SK-N-SH treated with all-trans-retinoic acid at 6 μM for 48 hours (cell line): ENCODE measurements at regions not wholly inside any gene's neighbourhood (a gene's known extent, or its start where the extent isn't known, plus 50 kb on each side); places are given as distances from the start of the nearest gene placed in this dataset.

Experiments used
- ATAC-seq: fragments of 200-7000 bp; cut with Tn5 transposase; 3 replicates; pipeline ENCODE4 v1.9.1; 2020; ENCODE audit warnings: mild to moderate bottlenecking, moderate library complexity
- ARNTL ChIP-seq: fragments of 450-650 bp; formaldehyde crosslinking; IDR thresholded peaks from 2 replicates; pipeline ENCODE4 v1.5.0; 2020; ENCODE audit warnings: low read depth, mild to moderate bottlenecking, moderate library complexity, borderline replicate concordance
- BACH2 ChIP-seq: fragments of 250-450 bp; sonication (Bioruptor Pico); IDR thresholded peaks from 2 replicates; pipeline ENCODE4 v1.9.0; 2021; ENCODE audit warnings: mild to moderate bottlenecking, borderline replicate concordance
- CSDC2 ChIP-seq: fragments of 250-450 bp; sonication (Bioruptor Pico); IDR thresholded peaks from 2 replicates; pipeline ENCODE4 v1.5.0; 2020; ENCODE audit warnings: mild to moderate bottlenecking, moderate library complexity
- CSRNP3 ChIP-seq: fragments of 250-450 bp; sonication (Bioruptor Pico); IDR thresholded peaks from 2 replicates; pipeline ENCODE4 v1.5.1; 2021; ENCODE audit warnings: mild to moderate bottlenecking, moderate library complexity
- ESRRG ChIP-seq: fragments of 250-450 bp; sonication (Bioruptor Pico); IDR thresholded peaks from 2 replicates; pipeline ENCODE4 v1.6.1; 2021; ENCODE audit warnings: mild to moderate bottlenecking
- GLIS3 ChIP-seq: fragments of 250-450 bp; sonication (Bioruptor Pico); IDR thresholded peaks from 2 replicates; pipeline ENCODE4 v1.5.0; 2020; ENCODE audit warnings: mild to moderate bottlenecking, moderate library complexity
- ISL1 ChIP-seq: fragments of 250-450 bp; sonication (Bioruptor Pico); IDR thresholded peaks from 2 replicates; pipeline ENCODE4 v2.1.2; 2022; ENCODE audit warnings: mild to moderate bottlenecking, moderate library complexity
- OSR1 ChIP-seq: fragments of 250-450 bp; sonication (Bioruptor Pico); IDR thresholded peaks from 2 replicates; pipeline ENCODE4 v1.8.0; 2022; ENCODE audit warnings: moderate library complexity, mild to moderate bottlenecking, inconsistent platforms
- POU6F1 ChIP-seq: fragments of 250-450 bp; sonication (Bioruptor Pico); IDR thresholded peaks from 2 replicates; pipeline ENCODE4 v1.8.0; 2021; ENCODE audit warnings: low read depth, mild to moderate bottlenecking, moderate library complexity, borderline replicate concordance
- PPARA ChIP-seq: fragments of 250-450 bp; sonication (Bioruptor Pico); IDR thresholded peaks from 2 replicates; pipeline ENCODE4 v1.5.0; 2020; ENCODE audit warnings: mild to moderate bottlenecking, borderline replicate concordance
- RARB ChIP-seq: fragments of 250-450 bp; sonication (Bioruptor Pico); IDR thresholded peaks from 2 replicates; pipeline ENCODE4 v1.8.0; 2021; ENCODE audit warnings: mild to moderate bottlenecking, moderate library complexity
- SNAI2 ChIP-seq: fragments of 250-450 bp; sonication (Bioruptor Pico); IDR thresholded peaks from 2 replicates; pipeline ENCODE4 v1.5.0; 2020; ENCODE audit warnings: mild to moderate bottlenecking, moderate library complexity
- TCF4 ChIP-seq: fragments of 250-450 bp; sonication (Bioruptor Pico); IDR thresholded peaks from 2 replicates; pipeline ENCODE4 v1.8.0; 2021; ENCODE audit warnings: mild to moderate bottlenecking, moderate library complexity, borderline replicate concordance
- TOX ChIP-seq: fragments of 250-450 bp; sonication (Bioruptor Pico); IDR thresholded peaks from 2 replicates; pipeline ENCODE4 v1.8.0; 2021; ENCODE audit warnings: mild to moderate bottlenecking, moderate library complexity, borderline replicate concordance
- ZFP3 ChIP-seq: fragments of 250-450 bp; sonication (Bioruptor Pico); IDR thresholded peaks from 2 replicates; pipeline ENCODE4 v1.5.0; 2020; ENCODE audit warnings: mild to moderate bottlenecking, moderate library complexity
- ZFP30 ChIP-seq: fragments of 450-650 bp; formaldehyde crosslinking; IDR thresholded peaks from 2 replicates; pipeline ENCODE4 v1.5.0; 2022; ENCODE audit warnings: mild to moderate bottlenecking, moderate library complexity
- ZNF565 ChIP-seq: fragments of 450-650 bp; formaldehyde crosslinking; conservative IDR thresholded peaks from 2 replicates; pipeline ENCODE4 v1.5.0; 2020; ENCODE audit warnings: low read depth, mild to moderate bottlenecking, moderate library complexity
- ZNF70 ChIP-seq: fragments of 450-650 bp; formaldehyde crosslinking; IDR thresholded peaks from 2 replicates; pipeline ENCODE4 v1.5.0; 2020; ENCODE audit warnings: mild to moderate bottlenecking, moderate library complexity
- TF ChIP-seq, protein P1 (sequence below): fragments of 250-450 bp; sonication (Bioruptor Pico); IDR thresholded peaks from 2 replicates; pipeline ENCODE4 v1.5.1; 2020; ENCODE audit warnings: low read depth, mild to moderate bottlenecking, moderate library complexity
- TF ChIP-seq, protein P2 (sequence below): fragments of 250-450 bp; sonication (Bioruptor Pico); IDR thresholded peaks from 2 replicates; pipeline ENCODE4 v1.8.0; 2020; ENCODE audit warnings: mild to moderate bottlenecking, moderate library complexity, borderline replicate concordance
- TF ChIP-seq, protein P3 (sequence below): fragments of 250-450 bp; sonication (Bioruptor Pico); IDR thresholded peaks from 2 replicates; pipeline ENCODE4 v1.5.0; 2020; ENCODE audit warnings: mild to moderate bottlenecking, moderate library complexity

DNA sequence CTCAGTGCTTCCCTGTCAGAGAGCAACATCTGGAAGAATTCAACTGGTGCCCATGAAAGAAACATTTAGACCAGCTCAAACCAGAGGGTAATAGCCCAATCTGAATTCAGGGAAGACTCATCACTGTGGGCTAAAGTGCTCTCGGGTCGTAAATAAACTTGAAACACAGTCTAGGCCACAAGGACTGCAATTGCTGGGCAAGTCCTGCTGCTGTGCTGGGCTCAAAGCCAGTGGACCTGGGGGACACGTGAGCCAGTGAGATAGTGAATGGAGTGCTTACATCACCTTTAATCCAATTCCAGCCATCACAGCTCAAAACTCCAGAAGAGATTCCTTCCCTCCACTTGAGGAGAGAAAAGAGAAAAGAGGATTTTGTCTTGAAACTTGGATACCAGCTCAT is 78.1 kb upstream of the DAP start:
- no peak for TF ChIP-seq ZNF70
- no peak for TF ChIP-seq SNAI2
- TF ChIP-seq, protein P1, sequence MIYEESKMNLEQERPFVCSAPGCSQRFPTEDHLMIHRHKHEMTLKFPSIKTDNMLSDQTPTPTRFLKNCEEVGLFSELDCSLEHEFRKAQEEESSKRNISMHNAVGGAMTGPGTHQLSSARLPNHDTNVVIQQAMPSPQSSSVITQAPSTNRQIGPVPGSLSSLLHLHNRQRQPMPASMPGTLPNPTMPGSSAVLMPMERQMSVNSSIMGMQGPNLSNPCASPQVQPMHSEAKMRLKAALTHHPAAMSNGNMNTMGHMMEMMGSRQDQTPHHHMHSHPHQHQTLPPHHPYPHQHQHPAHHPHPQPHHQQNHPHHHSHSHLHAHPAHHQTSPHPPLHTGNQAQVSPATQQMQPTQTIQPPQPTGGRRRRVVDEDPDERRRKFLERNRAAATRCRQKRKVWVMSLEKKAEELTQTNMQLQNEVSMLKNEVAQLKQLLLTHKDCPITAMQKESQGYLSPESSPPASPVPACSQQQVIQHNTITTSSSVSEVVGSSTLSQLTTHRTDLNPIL (CRISPR knock-in tag) = no peak
- no peak for TF ChIP-seq ARNTL (CRISPR knock-in tag)
- TF ChIP-seq, protein P2, sequence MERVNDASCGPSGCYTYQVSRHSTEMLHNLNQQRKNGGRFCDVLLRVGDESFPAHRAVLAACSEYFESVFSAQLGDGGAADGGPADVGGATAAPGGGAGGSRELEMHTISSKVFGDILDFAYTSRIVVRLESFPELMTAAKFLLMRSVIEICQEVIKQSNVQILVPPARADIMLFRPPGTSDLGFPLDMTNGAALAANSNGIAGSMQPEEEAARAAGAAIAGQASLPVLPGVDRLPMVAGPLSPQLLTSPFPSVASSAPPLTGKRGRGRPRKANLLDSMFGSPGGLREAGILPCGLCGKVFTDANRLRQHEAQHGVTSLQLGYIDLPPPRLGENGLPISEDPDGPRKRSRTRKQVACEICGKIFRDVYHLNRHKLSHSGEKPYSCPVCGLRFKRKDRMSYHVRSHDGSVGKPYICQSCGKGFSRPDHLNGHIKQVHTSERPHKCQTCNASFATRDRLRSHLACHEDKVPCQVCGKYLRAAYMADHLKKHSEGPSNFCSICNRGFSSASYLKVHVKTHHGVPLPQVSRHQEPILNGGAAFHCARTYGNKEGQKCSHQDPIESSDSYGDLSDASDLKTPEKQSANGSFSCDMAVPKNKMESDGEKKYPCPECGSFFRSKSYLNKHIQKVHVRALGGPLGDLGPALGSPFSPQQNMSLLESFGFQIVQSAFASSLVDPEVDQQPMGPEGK = no peak
- no peak for TF ChIP-seq BACH2
- TF ChIP-seq ZNF565 (CRISPR knock-in tag) = no peak
- TF ChIP-seq PPARA (CRISPR knock-in tag) = no peak
- TF ChIP-seq GLIS3 = no peak
- TF ChIP-seq OSR1 = no peak
- no peak for TF ChIP-seq ZFP30 (CRISPR knock-in tag)
- TF ChIP-seq ISL1 (CRISPR knock-in tag) = no peak
- no peak for TF ChIP-seq CSDC2 (CRISPR knock-in tag)
- TF ChIP-seq, protein P3, sequence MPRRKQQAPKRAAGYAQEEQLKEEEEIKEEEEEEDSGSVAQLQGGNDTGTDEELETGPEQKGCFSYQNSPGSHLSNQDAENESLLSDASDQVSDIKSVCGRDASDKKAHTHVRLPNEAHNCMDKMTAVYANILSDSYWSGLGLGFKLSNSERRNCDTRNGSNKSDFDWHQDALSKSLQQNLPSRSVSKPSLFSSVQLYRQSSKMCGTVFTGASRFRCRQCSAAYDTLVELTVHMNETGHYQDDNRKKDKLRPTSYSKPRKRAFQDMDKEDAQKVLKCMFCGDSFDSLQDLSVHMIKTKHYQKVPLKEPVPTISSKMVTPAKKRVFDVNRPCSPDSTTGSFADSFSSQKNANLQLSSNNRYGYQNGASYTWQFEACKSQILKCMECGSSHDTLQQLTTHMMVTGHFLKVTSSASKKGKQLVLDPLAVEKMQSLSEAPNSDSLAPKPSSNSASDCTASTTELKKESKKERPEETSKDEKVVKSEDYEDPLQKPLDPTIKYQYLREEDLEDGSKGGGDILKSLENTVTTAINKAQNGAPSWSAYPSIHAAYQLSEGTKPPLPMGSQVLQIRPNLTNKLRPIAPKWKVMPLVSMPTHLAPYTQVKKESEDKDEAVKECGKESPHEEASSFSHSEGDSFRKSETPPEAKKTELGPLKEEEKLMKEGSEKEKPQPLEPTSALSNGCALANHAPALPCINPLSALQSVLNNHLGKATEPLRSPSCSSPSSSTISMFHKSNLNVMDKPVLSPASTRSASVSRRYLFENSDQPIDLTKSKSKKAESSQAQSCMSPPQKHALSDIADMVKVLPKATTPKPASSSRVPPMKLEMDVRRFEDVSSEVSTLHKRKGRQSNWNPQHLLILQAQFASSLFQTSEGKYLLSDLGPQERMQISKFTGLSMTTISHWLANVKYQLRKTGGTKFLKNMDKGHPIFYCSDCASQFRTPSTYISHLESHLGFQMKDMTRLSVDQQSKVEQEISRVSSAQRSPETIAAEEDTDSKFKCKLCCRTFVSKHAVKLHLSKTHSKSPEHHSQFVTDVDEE = no peak
- TF ChIP-seq TOX (CRISPR knock-in tag) = no peak
- TF ChIP-seq RARB (CRISPR knock-in tag) = no peak
- TF ChIP-seq TCF4 (CRISPR knock-in tag) = no peak
- no peak for ATAC-seq

DNA sequence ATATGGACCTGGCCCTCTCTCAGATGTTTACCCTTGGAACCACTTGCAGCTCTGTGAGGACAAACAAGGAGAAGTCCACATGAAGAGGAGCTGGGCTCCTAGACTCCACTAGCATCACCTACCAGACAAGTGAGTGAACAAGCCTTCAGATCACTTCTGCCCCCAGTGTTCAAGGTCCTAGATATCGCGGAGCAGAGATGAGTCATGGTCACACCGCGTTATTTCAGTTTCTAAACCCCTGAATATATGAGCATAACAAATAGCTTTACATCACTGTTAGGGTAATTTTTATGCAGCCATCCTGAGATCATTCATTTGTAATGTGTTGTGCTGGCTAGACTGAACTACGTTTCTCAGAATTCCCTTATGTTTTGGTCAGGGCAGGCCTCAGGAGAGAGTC is 77.0 kb upstream of the DAP start:
- TF ChIP-seq BACH2 = no peak
- no peak for TF ChIP-seq ZFP3 (CRISPR knock-in tag)
- no peak for TF ChIP-seq POU6F1
- TF ChIP-seq OSR1 = no peak
- TF ChIP-seq ZNF565 (CRISPR knock-in tag) = no peak
- TF ChIP-seq RARB (CRISPR knock-in tag) = no peak
- TF ChIP-seq ZFP30 (CRISPR knock-in tag) = no peak
- no peak for TF ChIP-seq ARNTL (CRISPR knock-in tag)
- TF ChIP-seq CSRNP3 (CRISPR knock-in tag) = no peak
- ATAC-seq = no peak

DNA sequence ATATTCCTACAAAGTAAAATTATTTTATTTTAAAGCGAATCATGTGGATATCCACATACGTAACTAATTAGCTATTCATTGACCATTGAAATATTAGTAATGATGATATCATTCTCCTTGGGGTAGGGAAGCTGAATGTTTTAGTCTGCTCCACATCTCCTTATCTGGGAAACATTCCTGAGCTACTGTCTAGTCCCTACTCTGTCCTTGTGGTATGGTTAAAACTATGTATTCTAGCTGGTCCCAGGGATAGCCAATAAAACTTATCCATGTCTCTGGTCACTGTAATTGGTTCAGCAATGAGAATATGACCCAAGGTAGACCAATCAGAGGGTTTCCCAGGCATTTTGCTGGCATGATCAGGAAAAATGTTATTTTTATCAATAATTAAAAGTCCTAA is 76.0 kb upstream of the DAP start:
- no peak for TF ChIP-seq POU6F1
- TF ChIP-seq ESRRG (CRISPR knock-in tag) = no peak
- no peak for TF ChIP-seq TOX (CRISPR knock-in tag)
- ATAC-seq = no peak
